Neuronal stem cell (in vitro differentiated cells): ENCODE measurements at regions not wholly inside any gene's neighbourhood (a gene's known extent, or its start where the extent isn't known, plus 50 kb on each side); places are given as distances from the start of the nearest gene placed in this dataset.

Source experiments
- DNase-seq: peaks from one replicate; pipeline ENCODE4 v3.0.0-alpha.2; 2013; ENCODE audit warnings: low spot score
- H2AFZ ChIP-seq: one replicate; pipeline ENCODE4 v1.6.1; 2013; ENCODE audit warnings: mild to moderate bottlenecking, low read length, inconsistent platforms
- H2AK5ac ChIP-seq: 2 replicates; pipeline ENCODE4 v1.6.1; 2013; ENCODE audit warnings: low read depth, mild to moderate bottlenecking, inconsistent platforms, low read length, moderate library complexity, mixed read lengths
- H2BK120ac ChIP-seq: 2 replicates; pipeline ENCODE4 v1.6.1; 2013; ENCODE audit warnings: low read depth, mild to moderate bottlenecking, inconsistent platforms, low read length, moderate library complexity, mixed read lengths
- H2BK12ac ChIP-seq: one replicate; pipeline ENCODE4 v1.6.1; 2013; ENCODE audit warnings: low read length, inconsistent platforms
- H2BK15ac ChIP-seq: 2 replicates; pipeline ENCODE4 v1.6.1; 2013; ENCODE audit warnings: mild to moderate bottlenecking, low read length, inconsistent platforms, mixed read lengths
- H2BK5ac ChIP-seq: one replicate; pipeline ENCODE4 v1.6.1; 2013; ENCODE audit warnings: inconsistent platforms, mild to moderate bottlenecking, low read length, moderate library complexity
- H3K14ac ChIP-seq: one replicate; pipeline ENCODE4 v1.6.1; 2013; ENCODE audit warnings: low read length, inconsistent platforms
- H3K18ac ChIP-seq: 2 replicates; pipeline ENCODE4 v1.6.1; 2013; ENCODE audit warnings: low read length, inconsistent platforms
- H3K23ac ChIP-seq: 2 replicates; pipeline ENCODE4 v1.6.1; 2013; ENCODE audit warnings: low read depth, mild to moderate bottlenecking, mixed read lengths, low read length, inconsistent platforms; ENCODE audit not compliant: poor library complexity
- H3K27ac ChIP-seq: replicated peaks from 3 replicates; pipeline ENCODE4 v1.5.1; 2013; ENCODE audit warnings: low read length, inconsistent platforms
- H3K27me3 ChIP-seq, 3 experiments: 2 replicates each; pipeline ENCODE4 v1.6.1; 2013; ENCODE audit warnings: low read length in 3 of 3, mild to moderate bottlenecking in 2 of 3, inconsistent platforms in 1 of 3, low read depth in 1 of 3, mixed read lengths in 1 of 3, moderate library complexity in 1 of 3; ENCODE audit not compliant: control insufficient read depth in 3 of 3, insufficient read depth in 3 of 3
- H3K36me3 ChIP-seq, 2 donors: replicated peaks in 1 of 2; 2 replicates each; pipeline ENCODE4 v1.6.1; 2013; ENCODE audit warnings: low read length in 2 of 2; ENCODE audit not compliant: control insufficient read depth in 2 of 2, insufficient read depth in 2 of 2
- H3K4ac ChIP-seq: 2 replicates; pipeline ENCODE4 v1.6.1; 2013; ENCODE audit warnings: inconsistent platforms, mild to moderate bottlenecking, low read length, moderate library complexity
- H3K4me1 ChIP-seq, 2 donors: 1 replicate in 1 of 2; 2 replicates in 1 of 2; pipeline ENCODE4 v1.6.1; 2013; ENCODE audit warnings: low read length in 2 of 2, low read depth in 1 of 2; ENCODE audit not compliant: control insufficient read depth in 2 of 2, insufficient read depth in 1 of 2
- H3K4me2 ChIP-seq: one replicate; pipeline ENCODE4 v1.6.1; 2013; ENCODE audit warnings: mild to moderate bottlenecking, low read length, inconsistent platforms; ENCODE audit not compliant: insufficient read depth, poor library complexity, severe bottlenecking
- H3K4me3 ChIP-seq, 2 donors: 2 replicates each; pipeline ENCODE4 v1.5.1; 2013; ENCODE audit warnings: low read length in 2 of 2, mild to moderate bottlenecking in 2 of 2, inconsistent platforms in 1 of 2, moderate library complexity in 1 of 2
- H3K79me1 ChIP-seq: one replicate; pipeline ENCODE4 v1.6.1; 2013; ENCODE audit warnings: low read depth, mild to moderate bottlenecking, inconsistent platforms, low read length, moderate library complexity
- H3K9ac ChIP-seq: one replicate; pipeline ENCODE4 v1.6.1; 2013; ENCODE audit warnings: mild to moderate bottlenecking, low read depth, low read length, inconsistent platforms; ENCODE audit not compliant: poor library complexity
- H3K9me3 ChIP-seq, 2 donors: replicated peaks in 1 of 2; 2 replicates each; pipeline versions ENCODE3 to v1.6.1; 2013; ENCODE audit warnings: low read length in 2 of 2, mild to moderate bottlenecking in 2 of 2, inconsistent platforms in 1 of 2, low read depth in 1 of 2, mixed read lengths in 1 of 2, moderate library complexity in 1 of 2; ENCODE audit not compliant: control insufficient read depth in 2 of 2, insufficient read depth in 1 of 2
- H4K8ac ChIP-seq: one replicate; pipeline ENCODE4 v1.6.1; 2013; ENCODE audit warnings: low read depth, mild to moderate bottlenecking, inconsistent platforms, low read length, moderate library complexity
- H4K91ac ChIP-seq: one replicate; pipeline ENCODE4 v1.6.1; 2013; ENCODE audit warnings: low read length, low read depth, mild to moderate bottlenecking, inconsistent platforms; ENCODE audit not compliant: poor library complexity
- WGBS, 2 donors: extraction: QIAGEN DNeasy Blood & Tissue Kit; methylation state at CpG; one replicate each; pipeline ENCODE4 v1.1.7; 2013; ENCODE audit warnings: missing lambda C conversion rate in 2 of 2, mixed read lengths in 1 of 2; ENCODE audit not compliant: insufficient read length in 2 of 2, insufficient replicate concordance in 1 of 2; ENCODE audit errors: extremely low coverage in 2 of 2; 5-methylcytosine and 5-hydroxymethylcytosine counted together

DNA sequence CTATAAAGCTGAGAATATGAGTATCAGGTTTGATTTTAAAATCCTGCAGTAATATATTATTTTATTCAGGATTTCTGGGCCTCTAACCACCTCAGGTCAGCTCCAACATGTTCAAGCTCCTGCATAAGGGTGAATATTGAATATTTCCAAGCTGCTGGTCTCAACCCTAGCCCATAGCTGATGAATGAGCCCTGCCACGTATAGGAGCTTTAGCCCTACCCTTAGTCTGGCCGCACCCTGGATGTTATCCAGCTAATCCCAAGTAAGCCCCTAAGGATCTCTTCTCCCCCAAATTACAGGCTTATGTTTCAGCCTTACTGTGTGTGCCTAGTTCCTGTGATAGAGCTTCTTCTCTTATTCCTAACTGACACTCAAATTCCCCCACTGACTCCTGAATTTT lies 240.6 kb downstream of the KCTD12 start:
- Histone ChIP-seq H2BK5ac (no peak overlapping the region), H3K9me3 (no peaks in the 10 kb centered on the region)

DNA sequence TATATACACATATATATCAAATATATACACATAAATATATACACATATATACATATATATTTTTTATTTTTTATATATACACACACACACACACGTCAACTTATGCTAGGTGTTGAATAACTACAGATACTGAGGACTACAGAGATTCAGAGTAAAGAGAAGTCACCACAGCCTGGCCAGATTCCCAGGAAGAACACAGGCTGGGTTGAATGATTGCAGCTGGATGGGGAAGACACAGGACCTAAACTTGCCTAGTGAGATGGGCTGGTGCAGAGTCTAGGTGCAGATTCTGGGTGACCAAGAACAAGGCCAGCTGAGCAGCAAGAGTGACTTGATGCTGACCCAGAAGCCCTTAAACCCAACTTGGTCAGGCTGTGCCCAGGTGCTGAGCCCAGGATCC lies 241.3 kb downstream of the KCTD12 start:
- Histone ChIP-seq H3K23ac (no peak overlapping the region), H2BK120ac (no peak overlapping the region), H3K36me3 (no peaks in the 10 kb centered on the region), H3K9ac (no peak overlapping the region), H2BK5ac (no peak overlapping the region), H3K14ac (no peak overlapping the region), H3K4me3 (no peak overlapping the region), H3K4ac (no peak overlapping the region), H2AFZ (no peak overlapping the region), H2AK5ac (no peak overlapping the region), H3K4me1 (no peaks in the 10 kb centered on the region), H3K27ac (no peak overlapping the region), H4K91ac (no peak overlapping the region), H2BK15ac (no peak overlapping the region), H3K9me3 (no peaks in the 10 kb centered on the region), H4K8ac (no peak overlapping the region), H3K18ac (no peak overlapping the region), H2BK12ac (no peak overlapping the region), H3K27me3 (peaks cover 0 to 2% (median 0%) of the 10 kb centered on the region in 3 experiments), H3K4me2 (no peak overlapping the region), H3K79me1 (no peaks in the 10 kb centered on the region)
- no CpG with 5 or more reads among the region's 1 CpG for WGBS, 2 donors
- DNase-seq = no peak

More for the DNA sequence above, 240.6 kb downstream of the KCTD12 start:
- Histone ChIP-seq H3K14ac (no peak overlapping the region), H3K4me1 (no peaks in the 10 kb centered on the region), H2AK5ac (no peak overlapping the region), H3K9ac (no peak overlapping the region), H3K27ac (no peak overlapping the region), H3K4ac (no peak overlapping the region), H3K18ac (no peak overlapping the region), H4K91ac (no peak overlapping the region), H3K23ac (no peak overlapping the region), H3K27me3 (peaks cover 0 to 2% (median 0%) of the 10 kb centered on the region in 3 experiments), H2BK12ac (no peak overlapping the region), H3K4me2 (no peak overlapping the region), H3K79me1 (no peaks in the 10 kb centered on the region), H4K8ac (no peak overlapping the region), H3K4me3 (no peak overlapping the region), H2BK120ac (no peak overlapping the region), H2BK15ac (no peak overlapping the region), H2AFZ (no peak overlapping the region), H3K36me3 (no peaks in the 10 kb centered on the region)
- no CpG with 5 or more reads among the region's 2 CpGs for WGBS, 2 donors
- DNase-seq = no peak

- no peaks in the 10 kb centered on the region for H3K79me1 ChIP-seq
- no peak overlapping the region for H3K23ac ChIP-seq
- H4K91ac ChIP-seq = no peak overlapping the region
- H3K4ac ChIP-seq = no peak overlapping the region
- no peak overlapping the region for H2AK5ac ChIP-seq
- H3K27me3 ChIP-seq = peaks cover 0 to 2% (median 0%) of the 10 kb centered on the region in 3 experiments
- DNase-seq = no peak
- H2BK120ac ChIP-seq = no peak overlapping the region
- no peak overlapping the region for H2AFZ ChIP-seq
- no peak overlapping the region for H3K18ac ChIP-seq
- no peak overlapping the region for H2BK15ac ChIP-seq
- H2BK12ac ChIP-seq = no peak overlapping the region
- H2BK5ac ChIP-seq = no peak overlapping the region
- H4K8ac ChIP-seq = no peak overlapping the region
- no peak overlapping the region for H3K27ac ChIP-seq
- H3K14ac ChIP-seq = no peak overlapping the region
- H3K4me1 ChIP-seq = no peaks in the 10 kb centered on the region
- no CpG with 5 or more reads among the region's 4 CpGs for WGBS, 2 donors
- no peak overlapping the region for H3K4me2 ChIP-seq
- no peak overlapping the region for H3K4me3 ChIP-seq
- no peak overlapping the region for H3K9ac ChIP-seq
- H3K9me3 ChIP-seq = no peaks in the 10 kb centered on the region
- H3K36me3 ChIP-seq = no peaks in the 10 kb centered on the region
Measured at GRCh38 chr13:76643596-76643995, 242.6 kb downstream of the KCTD12 start.

DNA sequence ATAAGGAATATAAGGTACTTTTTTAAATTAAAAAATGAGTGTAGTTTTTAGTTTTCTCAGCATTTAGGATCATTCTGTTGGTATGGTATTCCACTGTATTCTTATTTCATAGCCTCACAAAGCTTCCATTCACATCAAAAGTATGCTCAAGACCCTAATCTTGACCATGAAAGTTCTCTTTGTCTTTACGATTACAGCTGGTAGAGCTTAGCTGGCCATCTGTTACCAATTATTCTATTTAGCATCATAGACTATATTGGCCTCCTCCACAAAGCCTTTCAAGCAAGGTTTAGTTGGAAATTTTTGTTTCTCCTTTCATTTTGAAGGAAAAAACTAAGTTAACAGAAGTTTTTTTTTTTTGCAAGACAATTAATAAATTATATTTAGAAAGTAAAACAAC lies 245.1 kb downstream of the KCTD12 start:
- H2BK12ac ChIP-seq = no peak overlapping the region
- no peak overlapping the region for H2AK5ac ChIP-seq
- no peak overlapping the region for H3K9ac ChIP-seq
- no peak overlapping the region for H3K23ac ChIP-seq
- H4K91ac ChIP-seq = no peak overlapping the region
- WGBS, 2 donors = no CpG with 5 or more reads among the region's 1 CpG
- H3K18ac ChIP-seq = no peak overlapping the region
- no peaks in the 10 kb centered on the region for H3K79me1 ChIP-seq
- peaks cover 0 to 2% (median 0%) of the 10 kb centered on the region in 3 experiments for H3K27me3 ChIP-seq
- H2BK15ac ChIP-seq = no peak overlapping the region
- no peak for DNase-seq
- H2BK120ac ChIP-seq = no peak overlapping the region
- no peaks in the 10 kb centered on the region for H3K4me1 ChIP-seq
- H3K4me2 ChIP-seq = no peak overlapping the region
- H3K36me3 ChIP-seq = no peaks in the 10 kb centered on the region
- no peak overlapping the region for H2AFZ ChIP-seq
- no peak overlapping the region for H3K27ac ChIP-seq
- no peak overlapping the region for H3K4ac ChIP-seq
- H4K8ac ChIP-seq = no peak overlapping the region
- no peaks in the 10 kb centered on the region for H3K9me3 ChIP-seq
- H3K14ac ChIP-seq = no peak overlapping the region
- H2BK5ac ChIP-seq = no peak overlapping the region
- no peak overlapping the region for H3K4me3 ChIP-seq
